ENCODE measurements at regions not wholly inside any gene's neighbourhood (a gene's known extent, or its start where the extent isn't known, plus 50 kb on each side); places are given as distances from the start of the nearest gene placed in this dataset.
"Not testable (repeated sequence)": the region's sequence is repeated elsewhere in the genome, so short reads cannot be mapped to it uniquely, and the experiment has no call there.

GRCh38 chr13:85982102-85982501 lies 182.9 kb upstream of the SLITRK6 start:
- intact Hi-C loops (cut with micrococcal nuclease) = no loop called here
- DNase-seq = no peak

GRCh38 chr13:85980447-85980846 lies 181.2 kb upstream of the SLITRK6 start:
- H3K27me3 Mint-ChIP-seq (ENCODE audit: low read depth in 3 of 3); H3K4me1 Mint-ChIP-seq; H3K9ac ChIP-seq (ENCODE audit: insufficient read depth, low read length, poor library complexity, severe bottlenecking); H4K20me1 ChIP-seq (ENCODE audit: insufficient read depth, low read length); H3K4me3 Mint-ChIP-seq; H3K36me3 ChIP-seq (replicated peaks in 1 of 2; ENCODE audit: control insufficient read depth in 1 of 2, insufficient read depth in 2 of 2, low read length in 2 of 2); H3K27ac ChIP-seq (ENCODE audit: low read depth in 1 of 2, low read length in 2 of 2); H3K36me3 Mint-ChIP-seq; intact Hi-C loops (cut with micrococcal nuclease); H3K4me2 ChIP-seq (replicated peaks; ENCODE audit: extremely low read depth, low read length, poor library complexity, severe bottlenecking); H3K27ac Mint-ChIP-seq; H3K4me3 ChIP-seq (replicated peaks in 1 of 3; ENCODE audit: low read depth in 2 of 3, low read length in 3 of 3); H2AFZ ChIP-seq (ENCODE audit: insufficient read depth, low read depth, low read length, poor library complexity, severe bottlenecking); DNase-seq; H3K9me3 Mint-ChIP-seq; H3K9me3 ChIP-seq (replicated peaks in 1 of 2; ENCODE audit: control insufficient read depth in 1 of 2, insufficient read depth in 1 of 2, low read length in 2 of 2); H3K4me1 ChIP-seq (ENCODE audit: control insufficient read depth in 1 of 2, insufficient read depth in 2 of 2, low read length in 2 of 2); H3K27me3 ChIP-seq (ENCODE audit: control insufficient read depth in 2 of 2, insufficient read depth in 2 of 2, low read length in 2 of 2); H3K79me2 ChIP-seq (ENCODE audit: insufficient read depth, low read length): not testable (repeated sequence)
- no CpG with 5 or more reads among the region's 1 CpG for WGBS (ENCODE audit: insufficient coverage)

More at GRCh38 chr13:85982102-85982501, 182.9 kb upstream of the SLITRK6 start:
- no peak overlapping the region for H3K4me3 Mint-ChIP-seq
- Histone ChIP-seq H3K36me3 (replicated peaks in 1 of 2; ENCODE audit: control insufficient read depth in 1 of 2, insufficient read depth in 2 of 2, low read length in 2 of 2) (no peaks in the 10 kb centered on the region), H4K20me1 (ENCODE audit: insufficient read depth, low read length) (no peaks in the 10 kb centered on the region), H3K4me1 (ENCODE audit: control insufficient read depth in 1 of 2, insufficient read depth in 2 of 2, low read length in 2 of 2) (no peaks in the 10 kb centered on the region), H3K4me3 (replicated peaks in 1 of 3; ENCODE audit: low read depth in 2 of 3, low read length in 3 of 3) (no peak overlapping the region), H3K27ac (ENCODE audit: low read depth in 1 of 2, low read length in 2 of 2) (no peak overlapping the region), H3K9ac (ENCODE audit: insufficient read depth, low read length, poor library complexity, severe bottlenecking) (no peak overlapping the region), H3K9me3 (replicated peaks in 1 of 2; ENCODE audit: control insufficient read depth in 1 of 2, insufficient read depth in 1 of 2, low read length in 2 of 2) (peaks cover 0 to 4% of the 10 kb centered on the region in 2 donors), H3K27me3 (ENCODE audit: control insufficient read depth in 2 of 2, insufficient read depth in 2 of 2, low read length in 2 of 2) (no peaks in the 10 kb centered on the region), H3K4me2 (replicated peaks; ENCODE audit: extremely low read depth, low read length, poor library complexity, severe bottlenecking) (no peak overlapping the region), H2AFZ (ENCODE audit: insufficient read depth, low read depth, low read length, poor library complexity, severe bottlenecking) (no peak overlapping the region), H3K79me2 (ENCODE audit: insufficient read depth, low read length) (no peaks in the 10 kb centered on the region)
- WGBS (ENCODE audit: insufficient coverage) = no CpG with 5 or more reads among the region's 3 CpGs
- no peaks in the 10 kb centered on the region for H3K4me1 Mint-ChIP-seq
- no peak overlapping the region for H3K27ac Mint-ChIP-seq
- H3K27me3 Mint-ChIP-seq (ENCODE audit: low read depth in 3 of 3) = no peaks in the 10 kb centered on the region
- no peak for TF ChIP-seq CTCF (IDR thresholded peaks at IDR 0.05)
- peaks cover 0 to 9% (median 2%) of the 10 kb centered on the region in 7 donors for H3K9me3 Mint-ChIP-seq
- H3K36me3 Mint-ChIP-seq = no peaks in the 10 kb centered on the region

All from CD14-positive monocyte (primary cell).